ENCODE measurements at regions not wholly inside any gene's neighbourhood (a gene's known extent, or its start where the extent isn't known, plus 50 kb on each side); places are given as distances from the start of the nearest gene placed in this dataset.
"Not testable (repeated sequence)": the region's sequence is repeated elsewhere in the genome, so short reads cannot be mapped to it uniquely, and the experiment has no call there.

DNA sequence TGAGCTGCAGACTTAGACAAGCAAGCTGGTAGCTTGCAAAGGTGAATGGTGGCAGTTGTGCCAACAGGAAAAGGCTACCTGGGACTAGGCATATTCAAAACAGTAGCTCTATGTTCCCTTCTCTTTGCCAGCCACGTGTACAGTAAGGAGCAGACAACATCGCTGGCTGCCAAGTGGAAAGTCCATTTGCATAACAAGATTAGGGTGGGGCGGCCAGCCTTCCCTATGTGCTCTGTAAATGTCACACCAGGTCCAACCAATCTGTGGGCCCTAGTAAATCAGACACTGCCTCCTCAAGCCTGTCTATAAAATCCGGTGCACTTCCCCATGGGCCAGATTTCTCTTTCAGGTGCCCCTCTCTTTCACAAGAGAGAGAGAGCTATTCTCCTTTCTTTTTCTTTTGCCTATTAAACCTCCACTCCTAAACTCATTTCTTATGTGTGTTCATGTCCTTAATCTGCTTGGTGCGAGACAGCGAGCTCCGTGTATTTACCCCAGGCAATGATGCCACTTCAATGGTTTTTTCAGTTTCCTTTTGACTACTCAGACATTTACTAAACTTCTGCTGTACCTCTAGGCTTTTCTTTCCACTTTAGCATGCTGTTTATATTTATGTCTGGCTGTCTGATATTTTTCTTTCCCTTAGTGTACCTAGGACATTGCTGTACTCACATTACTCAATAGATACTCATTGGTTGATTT is 297.4 kb upstream of the GCFC2 start:
- no peak overlapping the region for H3K27ac Mint-ChIP-seq
- no peaks in the 10 kb centered on the region for H3K27me3 Mint-ChIP-seq
- H3K4me3 Mint-ChIP-seq = no peak overlapping the region
- H3K36me3 Mint-ChIP-seq = no peaks in the 10 kb centered on the region
- TF ChIP-seq, protein P1, sequence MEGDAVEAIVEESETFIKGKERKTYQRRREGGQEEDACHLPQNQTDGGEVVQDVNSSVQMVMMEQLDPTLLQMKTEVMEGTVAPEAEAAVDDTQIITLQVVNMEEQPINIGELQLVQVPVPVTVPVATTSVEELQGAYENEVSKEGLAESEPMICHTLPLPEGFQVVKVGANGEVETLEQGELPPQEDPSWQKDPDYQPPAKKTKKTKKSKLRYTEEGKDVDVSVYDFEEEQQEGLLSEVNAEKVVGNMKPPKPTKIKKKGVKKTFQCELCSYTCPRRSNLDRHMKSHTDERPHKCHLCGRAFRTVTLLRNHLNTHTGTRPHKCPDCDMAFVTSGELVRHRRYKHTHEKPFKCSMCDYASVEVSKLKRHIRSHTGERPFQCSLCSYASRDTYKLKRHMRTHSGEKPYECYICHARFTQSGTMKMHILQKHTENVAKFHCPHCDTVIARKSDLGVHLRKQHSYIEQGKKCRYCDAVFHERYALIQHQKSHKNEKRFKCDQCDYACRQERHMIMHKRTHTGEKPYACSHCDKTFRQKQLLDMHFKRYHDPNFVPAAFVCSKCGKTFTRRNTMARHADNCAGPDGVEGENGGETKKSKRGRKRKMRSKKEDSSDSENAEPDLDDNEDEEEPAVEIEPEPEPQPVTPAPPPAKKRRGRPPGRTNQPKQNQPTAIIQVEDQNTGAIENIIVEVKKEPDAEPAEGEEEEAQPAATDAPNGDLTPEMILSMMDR (conservative IDR thresholded peaks at IDR 0.05) = no peak
- DNase-seq (ENCODE audit: extremely low spot score, unreplicated experiment) = no peak
- no peaks in the 10 kb centered on the region for H3K9me3 Mint-ChIP-seq
- no peaks in the 10 kb centered on the region for H3K4me1 Mint-ChIP-seq (ENCODE audit: unreplicated experiment)

DNA sequence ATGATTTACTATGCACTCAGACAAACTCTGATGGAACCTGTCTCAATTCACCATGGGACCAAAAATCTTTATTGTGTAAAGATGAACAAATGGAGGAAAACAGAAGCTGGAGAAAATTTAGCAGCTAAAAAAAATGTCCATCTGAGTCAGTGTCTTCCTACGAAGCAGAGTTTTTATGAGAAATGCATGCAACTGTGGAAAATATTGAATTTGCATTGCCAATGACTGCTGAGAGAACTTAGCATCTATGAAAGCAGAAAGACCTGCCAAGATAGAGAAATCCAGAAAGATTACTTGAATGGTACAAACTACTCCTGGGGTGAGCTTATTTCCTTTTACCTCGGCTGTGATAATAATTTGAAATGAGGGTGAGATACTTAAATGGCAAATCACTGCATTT is 289.7 kb upstream of the GCFC2 start:
- Mint-ChIP-seq H3K27ac (no peak overlapping the region), H3K27me3 (no peaks in the 10 kb centered on the region), H3K9me3 (no peaks in the 10 kb centered on the region), H3K4me1 (ENCODE audit: unreplicated experiment) (no peaks in the 10 kb centered on the region), H3K4me3 (no peak overlapping the region), H3K36me3 (no peaks in the 10 kb centered on the region)
- TF ChIP-seq, protein P1 (conservative IDR thresholded peaks at IDR 0.05) = no peak
- DNase-seq (ENCODE audit: extremely low spot score, unreplicated experiment) = no peak

DNA sequence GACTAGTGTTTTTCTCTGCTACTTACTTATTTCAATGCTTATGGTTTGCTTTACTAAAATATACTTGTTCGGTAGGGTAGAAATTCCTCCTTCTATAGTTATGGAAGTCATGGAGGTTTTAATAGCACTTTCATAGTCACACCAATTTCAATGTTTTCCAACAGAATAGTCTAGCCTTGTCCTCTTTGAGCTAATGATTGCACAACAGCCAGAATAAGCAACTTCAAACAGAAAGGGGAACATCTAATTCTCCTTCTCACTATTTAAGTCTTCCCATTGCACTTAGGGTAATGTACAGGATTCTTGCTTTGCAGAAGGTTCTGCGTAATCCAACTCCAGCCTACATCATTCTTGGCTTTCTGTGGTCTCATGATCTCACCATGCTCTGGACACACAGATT is 287.7 kb upstream of the GCFC2 start:
- H3K9me3 Mint-ChIP-seq = no peaks in the 10 kb centered on the region
- H3K27me3 Mint-ChIP-seq = no peaks in the 10 kb centered on the region
- TF ChIP-seq, protein P1 (conservative IDR thresholded peaks at IDR 0.05) = no peak
- no peak overlapping the region for H3K4me3 Mint-ChIP-seq
- no peaks in the 10 kb centered on the region for H3K4me1 Mint-ChIP-seq (ENCODE audit: unreplicated experiment)
- no peak overlapping the region for H3K27ac Mint-ChIP-seq
- DNase-seq (ENCODE audit: extremely low spot score, unreplicated experiment) = no peak
- no peaks in the 10 kb centered on the region for H3K36me3 Mint-ChIP-seq

DNA sequence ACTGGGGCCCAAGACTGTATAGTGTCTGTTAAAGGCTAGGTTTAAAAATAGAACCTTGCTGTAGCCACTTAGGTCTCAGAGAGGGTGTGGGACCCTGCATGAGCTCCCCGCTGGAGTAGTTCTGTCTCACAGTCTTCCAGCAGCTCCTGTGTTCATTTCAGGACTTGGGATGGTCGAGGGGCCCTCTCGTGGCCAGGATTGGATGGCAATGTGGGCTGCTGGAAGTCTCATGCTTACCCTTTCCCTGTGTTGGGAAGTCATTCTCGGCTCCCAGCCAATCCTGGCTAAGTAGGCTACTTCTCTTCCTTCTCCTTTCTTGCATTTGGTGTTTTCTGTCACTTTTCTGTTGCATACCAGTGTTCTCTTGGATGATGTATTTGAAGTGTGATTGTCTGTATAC is 284.0 kb upstream of the GCFC2 start:
- no peaks in the 10 kb centered on the region for H3K27me3 Mint-ChIP-seq
- H3K9me3 Mint-ChIP-seq = no peaks in the 10 kb centered on the region
- H3K4me3 Mint-ChIP-seq = no peak overlapping the region
- DNase-seq (ENCODE audit: extremely low spot score, unreplicated experiment) = no peak
- no peaks in the 10 kb centered on the region for H3K4me1 Mint-ChIP-seq (ENCODE audit: unreplicated experiment)
- H3K36me3 Mint-ChIP-seq = no peaks in the 10 kb centered on the region
- TF ChIP-seq, protein P1 (conservative IDR thresholded peaks at IDR 0.05) = no peak
- no peak overlapping the region for H3K27ac Mint-ChIP-seq

DNA sequence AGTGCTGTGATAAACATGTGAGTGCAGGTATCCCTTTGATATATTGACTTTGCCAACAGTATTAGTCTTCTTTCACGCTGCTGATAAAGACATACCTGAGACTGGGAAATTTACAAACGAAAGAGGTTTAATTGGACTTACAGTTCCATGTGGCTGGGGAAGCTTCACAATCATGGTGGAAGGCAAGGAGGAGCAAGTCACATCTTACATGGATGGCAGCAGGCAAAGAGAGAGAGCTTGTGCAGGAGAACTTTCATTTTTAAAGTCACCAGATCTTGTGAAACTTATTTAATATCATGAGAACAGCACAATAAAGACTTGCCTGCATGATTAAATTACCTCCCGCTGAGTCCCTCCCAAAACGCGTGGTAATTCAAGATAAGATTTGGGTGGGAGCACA is 277.9 kb upstream of the GCFC2 start:
- H3K4me1 Mint-ChIP-seq (ENCODE audit: unreplicated experiment); H3K27ac Mint-ChIP-seq; H3K4me3 Mint-ChIP-seq; H3K36me3 Mint-ChIP-seq; H3K27me3 Mint-ChIP-seq; H3K9me3 Mint-ChIP-seq; DNase-seq (ENCODE audit: extremely low spot score, unreplicated experiment): not testable (repeated sequence)

DNA sequence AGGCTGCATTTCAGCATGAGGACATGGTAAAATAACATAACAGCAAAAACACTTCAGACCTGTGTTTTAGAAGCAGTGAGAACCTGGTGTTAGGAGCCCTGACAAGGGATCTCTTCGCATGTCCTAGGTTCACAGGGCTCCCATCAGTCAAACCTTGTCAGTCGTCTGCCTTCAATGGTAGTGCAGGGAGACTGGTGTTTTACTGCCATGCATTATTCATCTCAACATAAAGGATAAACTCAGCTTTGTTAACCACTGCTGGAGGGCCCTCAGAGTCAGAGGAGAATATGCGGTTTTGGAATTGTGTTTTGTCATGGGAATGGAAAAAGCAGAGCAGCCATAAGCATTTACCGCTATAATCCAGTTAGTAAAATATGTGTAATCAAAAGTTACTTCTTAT is 275.9 kb upstream of the GCFC2 start:
- no peaks in the 10 kb centered on the region for H3K27me3 Mint-ChIP-seq
- H3K4me1 Mint-ChIP-seq (ENCODE audit: unreplicated experiment) = no peaks in the 10 kb centered on the region
- H3K4me3 Mint-ChIP-seq = no peak overlapping the region
- TF ChIP-seq, protein P1 (conservative IDR thresholded peaks at IDR 0.05) = no peak
- no peak overlapping the region for H3K27ac Mint-ChIP-seq
- no peaks in the 10 kb centered on the region for H3K36me3 Mint-ChIP-seq
- DNase-seq (ENCODE audit: extremely low spot score, unreplicated experiment) = no peak
- H3K9me3 Mint-ChIP-seq = no peaks in the 10 kb centered on the region

All from type B pancreatic cell (in vitro differentiated cells).